Loucy (cell line): ENCODE measurements at regions not wholly inside any gene's neighbourhood (a gene's known extent, or its start where the extent isn't known, plus 50 kb on each side); places are given as distances from the start of the nearest gene placed in this dataset.
A peak's percentile ranks its signal among the peaks of the same experiment; 100 is the strongest.

Experiments
- H2AFZ ChIP-seq: fragments of 200-600 bp; sonication (generic); 2 replicates; pipeline ENCODE4 v1.6.0; 2016; ENCODE audit warnings: antibody characterized with exemption, mild to moderate bottlenecking, low read length, moderate library complexity
- H3F3A ChIP-seq: fragments of 200-600 bp; 2 replicates; pipeline ENCODE4 v1.6.0; 2016; ENCODE audit warnings: antibody characterized with exemption, low read depth, mild to moderate bottlenecking
- H3K27me3 ChIP-seq: fragments of 200-600 bp; sonication (generic); 2 replicates; pipeline ENCODE4 v1.6.1; 2014; ENCODE audit warnings: low read length, mild to moderate bottlenecking; ENCODE audit not compliant: insufficient read depth, poor library complexity, severe bottlenecking
- H3K36me3 ChIP-seq: fragments of 200-600 bp; sonication (generic); 2 replicates; pipeline ENCODE4 v1.6.1; 2016; ENCODE audit warnings: low read length; ENCODE audit not compliant: insufficient read depth
- H3K4me1 ChIP-seq: fragments of 200-600 bp; sonication (generic); 2 replicates; pipeline ENCODE4 v1.5.1; 2014; ENCODE audit warnings: low read length, mild to moderate bottlenecking; ENCODE audit not compliant: insufficient read depth, poor library complexity, severe bottlenecking
- H3K4me2 ChIP-seq: fragments of 200-600 bp; sonication (generic); 2 replicates; pipeline ENCODE4 v1.6.0; 2014; ENCODE audit warnings: antibody characterized with exemption, low read length, low read depth, mild to moderate bottlenecking; ENCODE audit not compliant: poor library complexity, severe bottlenecking
- H3K4me3 ChIP-seq: fragments of 200-600 bp; sonication (generic); 2 replicates; pipeline ENCODE4 v1.5.1; 2014; ENCODE audit warnings: low read length, mild to moderate bottlenecking, mixed read lengths; ENCODE audit not compliant: poor library complexity, severe bottlenecking
- H3K79me2 ChIP-seq: fragments of 200-600 bp; sonication (generic); 2 replicates; pipeline ENCODE4 v1.6.1; 2014; ENCODE audit warnings: low read length; ENCODE audit not compliant: insufficient read depth
- H3K9ac ChIP-seq: fragments of 200-600 bp; sonication (generic); 2 replicates; pipeline ENCODE4 v1.6.0; 2014; ENCODE audit warnings: mild to moderate bottlenecking, low read depth, low read length, moderate library complexity; ENCODE audit not compliant: poor library complexity, severe bottlenecking
- H3K9me2 ChIP-seq: fragments of 200-600 bp; sonication (generic); replicated peaks from 2 replicates; pipeline ENCODE4 v1.6.1; 2016; ENCODE audit warnings: low read depth, low read length, mixed read lengths
- H3K9me3 ChIP-seq: fragments of 200-600 bp; sonication (generic); 2 replicates; pipeline ENCODE4 v1.6.1; 2014; ENCODE audit warnings: mild to moderate bottlenecking, antibody characterized with exemption, low read length, low read depth; ENCODE audit not compliant: insufficient read depth
- H4K20me1 ChIP-seq: fragments of 200-600 bp; sonication (generic); 2 replicates; pipeline ENCODE4 v1.6.0; 2014; ENCODE audit warnings: antibody characterized with exemption, low read length, mild to moderate bottlenecking; ENCODE audit not compliant: insufficient read depth, poor library complexity, severe bottlenecking
- EZH2phosphoT487 ChIP-seq: fragments of 200-600 bp; IDR thresholded peaks from 2 replicates; pipeline ENCODE4 v1.6.1; 2018; ENCODE audit warnings: antibody characterized with exemption, mild to moderate bottlenecking, moderate library complexity, borderline replicate concordance
- TF ChIP-seq, protein P1 (sequence below): fragments of 200-600 bp; sonication (generic); conservative IDR thresholded peaks from 2 replicates; pipeline ENCODE4 v1.5.1; 2014; ENCODE audit warnings: mild to moderate bottlenecking, antibody characterized with exemption, low read length

DNA sequence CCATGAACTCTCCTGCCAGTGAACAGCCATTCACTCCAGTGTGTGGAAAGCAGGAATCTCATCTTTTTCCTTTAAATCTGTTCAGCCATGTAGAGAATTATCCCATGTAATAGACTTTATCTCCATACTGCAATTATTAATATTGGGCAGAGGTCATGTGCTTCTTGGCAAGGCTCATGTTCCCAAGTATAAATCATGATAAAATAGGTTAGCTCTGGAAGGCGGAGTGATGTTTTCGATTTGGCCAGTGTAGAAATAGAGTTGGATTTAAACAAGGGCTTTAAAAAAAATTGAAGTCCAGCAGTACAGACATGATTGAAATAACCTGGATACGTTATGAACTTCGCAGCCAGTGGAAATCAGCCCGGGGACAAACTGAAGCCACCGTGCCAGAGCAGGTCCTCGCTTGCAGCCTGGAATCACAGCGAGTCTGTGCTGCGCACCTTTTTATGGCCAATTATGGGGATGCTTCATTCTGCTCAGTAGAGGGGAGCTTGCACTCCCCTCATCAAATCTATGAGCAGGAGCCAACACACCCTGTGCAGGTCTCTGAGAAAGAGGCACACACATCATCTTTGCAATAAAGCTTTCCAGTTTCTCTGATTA is 654.0 kb upstream of the MKI67 start:
- TF ChIP-seq, protein P1, sequence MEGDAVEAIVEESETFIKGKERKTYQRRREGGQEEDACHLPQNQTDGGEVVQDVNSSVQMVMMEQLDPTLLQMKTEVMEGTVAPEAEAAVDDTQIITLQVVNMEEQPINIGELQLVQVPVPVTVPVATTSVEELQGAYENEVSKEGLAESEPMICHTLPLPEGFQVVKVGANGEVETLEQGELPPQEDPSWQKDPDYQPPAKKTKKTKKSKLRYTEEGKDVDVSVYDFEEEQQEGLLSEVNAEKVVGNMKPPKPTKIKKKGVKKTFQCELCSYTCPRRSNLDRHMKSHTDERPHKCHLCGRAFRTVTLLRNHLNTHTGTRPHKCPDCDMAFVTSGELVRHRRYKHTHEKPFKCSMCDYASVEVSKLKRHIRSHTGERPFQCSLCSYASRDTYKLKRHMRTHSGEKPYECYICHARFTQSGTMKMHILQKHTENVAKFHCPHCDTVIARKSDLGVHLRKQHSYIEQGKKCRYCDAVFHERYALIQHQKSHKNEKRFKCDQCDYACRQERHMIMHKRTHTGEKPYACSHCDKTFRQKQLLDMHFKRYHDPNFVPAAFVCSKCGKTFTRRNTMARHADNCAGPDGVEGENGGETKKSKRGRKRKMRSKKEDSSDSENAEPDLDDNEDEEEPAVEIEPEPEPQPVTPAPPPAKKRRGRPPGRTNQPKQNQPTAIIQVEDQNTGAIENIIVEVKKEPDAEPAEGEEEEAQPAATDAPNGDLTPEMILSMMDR, result no peak
- no peak for TF ChIP-seq EZH2phosphoT487
- Histone ChIP-seq H2AFZ (no peak overlapping the region), H3K9ac (peak overlapping the region; percentile 20), H3K9me3 (no peaks in the 10 kb centered on the region), H3F3A (0 out of 2 replicates have a peak, but pooled peaks cover 9% of the 10 kb centered on the region), H4K20me1 (no peaks in the 10 kb centered on the region), H3K79me2 (no peaks in the 10 kb centered on the region), H3K4me1 (peaks cover 60% of the 10 kb centered on the region), H3K27me3 (no peaks in the 10 kb centered on the region), H3K9me2 (no peaks in the 10 kb centered on the region), H3K4me2 (peak overlapping the region; percentile 75), H3K36me3 (no peaks in the 10 kb centered on the region), H3K4me3 (peak overlapping the region; percentile 34)

DNA sequence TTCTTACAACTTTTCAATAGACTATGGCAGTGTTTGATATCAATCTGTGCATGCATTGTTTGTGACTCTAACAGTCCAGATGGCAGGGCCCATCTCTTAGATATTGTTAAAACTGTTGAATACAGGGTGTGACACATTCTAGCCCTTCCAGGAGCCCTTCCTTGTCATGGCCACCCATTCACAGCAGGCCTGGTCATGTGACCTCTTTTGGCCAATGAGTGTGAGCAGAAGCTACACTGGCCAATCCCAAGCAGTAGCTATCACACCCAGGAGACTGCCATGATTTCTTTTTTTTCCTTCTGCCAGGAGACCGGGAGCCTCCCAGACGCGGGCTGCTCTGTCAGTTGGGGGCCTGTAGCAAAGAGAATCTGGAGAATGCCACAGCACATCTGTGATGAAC is 655.4 kb upstream of the MKI67 start:
- peak overlapping the region; percentile 34 for H3K4me3 ChIP-seq

DNA sequence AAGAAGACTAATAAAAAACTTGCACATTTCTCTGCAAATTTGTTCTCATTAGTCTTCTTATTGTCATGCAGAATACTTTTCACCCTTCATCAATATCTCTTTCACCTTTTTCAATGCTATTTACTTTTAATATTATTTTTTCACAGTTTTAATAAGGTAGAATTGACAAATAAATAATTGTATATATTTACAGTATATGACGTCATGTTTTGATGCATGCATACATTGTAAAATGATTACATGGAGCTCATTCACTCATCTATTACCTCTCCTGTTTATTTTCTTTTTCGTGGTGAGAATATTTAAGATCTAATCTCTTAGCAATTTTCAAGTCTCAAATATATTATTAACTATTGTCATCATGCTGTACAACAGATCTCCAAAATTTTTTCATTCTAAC is 658.2 kb upstream of the MKI67 start:
- TF ChIP-seq, protein P1, result no peak
- TF ChIP-seq EZH2phosphoT487, result no peak
- Histone ChIP-seq H3K9me3 (no peaks in the 10 kb centered on the region), H3K9ac (no peak overlapping the region), H3K36me3 (no peaks in the 10 kb centered on the region), H3K9me2 (no peaks in the 10 kb centered on the region), H3K27me3 (no peaks in the 10 kb centered on the region), H3K4me3 (no peak overlapping the region), H4K20me1 (no peaks in the 10 kb centered on the region), H2AFZ (no peak overlapping the region), H3F3A (0 out of 2 replicates have a peak, but pooled peaks cover 9% of the 10 kb centered on the region), H3K4me2 (peak overlapping the region; percentile 66), H3K79me2 (no peaks in the 10 kb centered on the region), H3K4me1 (peaks cover 74% of the 10 kb centered on the region)

More for the DNA sequence above, 655.4 kb upstream of the MKI67 start:
- no peaks in the 10 kb centered on the region for H3K79me2 ChIP-seq
- H3K27me3 ChIP-seq, result no peaks in the 10 kb centered on the region
- peak overlapping the region; percentile 34; the same call in 1 of the 2 replicates for H2AFZ ChIP-seq
- H3K36me3 ChIP-seq, result no peaks in the 10 kb centered on the region
- TF ChIP-seq, protein P1, result no peak
- no peak for TF ChIP-seq EZH2phosphoT487
- H3K9ac ChIP-seq, result peak overlapping the region; percentile 42
- no peaks in the 10 kb centered on the region for H3K9me3 ChIP-seq
- H4K20me1 ChIP-seq, result no peaks in the 10 kb centered on the region
- H3F3A ChIP-seq, result 0 out of 2 replicates have a peak, but pooled peaks cover 9% of the 10 kb centered on the region
- H3K9me2 ChIP-seq, result no peaks in the 10 kb centered on the region
- H3K4me1 ChIP-seq, result peaks cover 74% of the 10 kb centered on the region
- peak overlapping the region; percentile 75 for H3K4me2 ChIP-seq
